Lower leg skin (tissue), 3 donors: ENCODE measurements at regions not wholly inside any gene's neighbourhood (a gene's known extent, or its start where the extent isn't known, plus 50 kb on each side); places are given as distances from the start of the nearest gene placed in this dataset.

Experiments used
- CTCF ChIP-seq, 3 donors: fragments of 450-650 bp; IDR thresholded peaks; one replicate each; pipeline ENCODE4 v1.5.1; 2016; ENCODE audit warnings: antibody characterized with exemption in 3 of 3, mild to moderate bottlenecking in 3 of 3, moderate library complexity in 2 of 3
- POLR2A ChIP-seq, 2 donors: fragments of 450-650 bp; IDR thresholded peaks; one replicate each; pipeline ENCODE4 v1.6.1; 2016 to 2017; ENCODE audit warnings: antibody characterized with exemption in 2 of 2, mild to moderate bottlenecking in 1 of 2, moderate library complexity in 1 of 2

- TF ChIP-seq CTCF (IDR thresholded peaks at IDR 0.05) (no peak), POLR2A (IDR thresholded peaks at IDR 0.05) (no peak)
Measured at GRCh38 chr22:34395370-34395769, 475.1 kb upstream of the LARGE1 start.
